HG03558 (cell line): ENCODE measurements at regions not wholly inside any gene's neighbourhood (a gene's known extent, or its start where the extent isn't known, plus 50 kb on each side); places are given as distances from the start of the nearest gene placed in this dataset.

Source experiments
- ATAC-seq: cut with Tn5 transposase; IDR thresholded peaks from one replicate; pipeline ENCODE4 v1.9.1; 2021; ENCODE audit warnings: moderate number of reproducible peaks; ENCODE audit not compliant: unreplicated experiment; ENCODE audit errors: extremely low read depth

GRCh38 chr4:104758574-104758973, 263.9 kb upstream of the CXXC4 start:
- ATAC-seq = no peak

DNA sequence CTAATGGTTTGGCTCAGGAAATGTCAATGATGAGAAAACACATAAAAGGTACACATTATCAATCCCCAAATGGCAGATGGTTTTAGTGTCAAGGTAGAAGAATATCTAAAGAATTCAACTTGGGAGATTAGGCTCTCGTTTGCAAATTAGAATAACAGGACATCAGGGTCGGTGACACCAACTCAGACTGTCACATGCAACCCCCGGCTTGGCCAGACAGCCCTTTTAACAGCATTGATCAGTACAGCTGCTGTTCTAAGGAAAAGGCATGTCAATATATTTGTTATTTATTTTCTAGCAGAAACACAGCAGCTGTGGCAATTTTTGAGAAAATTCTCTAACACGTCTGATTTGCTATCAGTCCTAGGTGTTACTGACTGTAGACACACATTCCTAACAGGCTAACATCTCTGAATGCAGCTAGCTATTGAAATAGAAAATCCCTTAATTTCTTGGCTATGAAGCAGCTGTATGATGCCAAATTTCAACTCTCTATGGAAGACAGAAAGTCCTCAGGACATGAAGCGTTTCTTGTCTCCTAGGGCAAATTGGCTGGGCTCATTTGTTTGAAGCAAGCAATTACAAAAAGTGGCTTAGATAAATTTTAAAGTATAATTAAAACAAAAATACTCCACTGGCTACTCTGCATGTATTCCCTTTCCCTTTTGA, 269.0 kb upstream of the CXXC4 start:
- no peak for ATAC-seq

DNA sequence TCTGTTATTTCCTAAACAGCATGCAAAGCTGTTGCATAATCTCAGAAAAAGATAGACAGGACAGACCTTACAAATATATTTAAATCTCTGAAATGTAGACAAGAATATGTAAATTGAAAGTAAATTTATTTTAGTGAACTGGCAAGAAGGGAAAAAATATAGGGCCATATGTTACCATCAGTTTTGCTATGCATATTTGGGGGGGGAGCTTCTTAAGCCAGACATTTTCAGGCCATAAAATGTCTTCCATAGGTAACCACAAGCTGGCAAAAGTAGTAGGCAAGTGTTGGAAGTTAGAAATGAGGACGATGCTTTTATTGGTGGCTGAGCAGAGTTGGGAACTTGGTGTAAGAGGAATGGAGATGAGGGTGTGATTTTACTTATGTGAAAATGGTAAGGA, 272.0 kb upstream of the CXXC4 start:
- no peak for ATAC-seq

DNA sequence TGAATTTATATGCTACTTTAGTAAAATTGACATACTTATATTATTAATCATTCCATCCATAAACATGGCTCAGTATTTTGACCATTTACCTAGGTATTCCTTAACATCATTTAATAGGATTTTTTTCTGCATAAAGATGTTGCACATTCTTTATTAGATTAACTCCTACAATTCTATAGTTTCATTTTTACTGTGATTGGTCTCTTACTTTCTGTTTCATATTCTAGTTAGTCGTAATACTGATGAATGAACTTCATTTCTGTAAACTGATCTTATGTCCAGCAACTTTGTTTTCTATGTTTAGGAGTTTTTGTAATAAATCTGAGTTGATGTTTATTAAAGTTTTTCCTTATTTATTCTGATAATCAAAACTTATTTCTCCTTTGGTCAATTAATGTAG, 278.2 kb upstream of the CXXC4 start:
- ATAC-seq = peak; percentile 73

DNA sequence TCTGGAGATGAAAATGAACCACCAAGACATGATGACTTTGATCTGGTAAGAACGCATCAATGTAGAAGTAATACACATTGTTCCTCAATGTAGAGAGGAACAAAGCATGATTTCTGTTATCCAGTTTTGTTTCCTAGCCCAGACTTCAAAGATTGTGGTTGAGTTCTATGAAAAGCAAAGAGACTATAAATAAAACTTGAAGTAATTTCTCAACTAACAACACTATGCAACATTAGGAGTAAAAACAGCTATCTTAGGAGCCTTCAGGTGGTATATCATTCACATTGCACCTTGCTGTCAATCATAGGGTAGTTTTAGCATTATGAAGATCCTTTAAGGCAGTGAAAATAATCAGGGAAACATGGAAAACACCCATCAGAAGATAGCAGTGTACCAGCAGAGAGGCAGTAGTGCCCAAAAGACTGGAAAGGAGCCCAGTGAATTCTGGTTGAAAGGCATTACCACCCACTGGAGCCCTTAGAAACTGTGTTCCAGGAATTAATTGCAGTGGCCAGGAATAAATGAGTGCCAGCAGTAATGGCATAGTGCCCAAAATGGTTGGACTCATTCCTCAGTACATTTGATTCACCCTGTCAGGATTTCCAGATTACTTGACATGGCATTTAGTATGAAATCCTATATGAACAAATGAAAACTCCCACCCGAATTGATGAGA, 300.7 kb upstream of the CXXC4 start:
- no peak for ATAC-seq

DNA sequence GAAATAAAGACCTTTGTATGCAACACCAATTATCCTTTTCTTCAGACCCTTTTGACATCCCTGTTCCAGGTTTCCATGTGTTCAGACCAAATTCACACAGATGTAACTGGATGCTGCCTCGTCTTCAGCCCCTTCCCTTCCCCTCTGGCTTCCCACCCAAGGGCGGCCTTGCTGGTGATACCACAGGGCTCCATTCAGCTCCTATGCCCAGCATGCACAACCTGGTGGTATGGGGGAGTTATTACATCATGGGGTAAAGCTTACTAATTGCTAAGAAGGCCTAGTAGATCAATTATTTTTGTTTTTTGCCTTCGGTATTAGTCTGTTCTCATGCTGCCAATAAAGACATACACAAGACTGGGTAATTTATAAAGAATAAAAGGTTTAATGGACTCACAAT, 317.0 kb upstream of the CXXC4 start:
- ATAC-seq = no peak

- no peak for ATAC-seq
Measured at GRCh38 chr4:104815665-104816064, 321.0 kb upstream of the CXXC4 start.

GRCh38 chr4:104818579-104818978, 323.9 kb upstream of the CXXC4 start:
- no peak for ATAC-seq

- ATAC-seq = no peak
Measured at GRCh38 chr4:104826171-104826570, 320.5 kb upstream of the TET2 start.

- no peak for ATAC-seq
Measured at GRCh38 chr4:104829761-104830160, 316.9 kb upstream of the TET2 start.

DNA sequence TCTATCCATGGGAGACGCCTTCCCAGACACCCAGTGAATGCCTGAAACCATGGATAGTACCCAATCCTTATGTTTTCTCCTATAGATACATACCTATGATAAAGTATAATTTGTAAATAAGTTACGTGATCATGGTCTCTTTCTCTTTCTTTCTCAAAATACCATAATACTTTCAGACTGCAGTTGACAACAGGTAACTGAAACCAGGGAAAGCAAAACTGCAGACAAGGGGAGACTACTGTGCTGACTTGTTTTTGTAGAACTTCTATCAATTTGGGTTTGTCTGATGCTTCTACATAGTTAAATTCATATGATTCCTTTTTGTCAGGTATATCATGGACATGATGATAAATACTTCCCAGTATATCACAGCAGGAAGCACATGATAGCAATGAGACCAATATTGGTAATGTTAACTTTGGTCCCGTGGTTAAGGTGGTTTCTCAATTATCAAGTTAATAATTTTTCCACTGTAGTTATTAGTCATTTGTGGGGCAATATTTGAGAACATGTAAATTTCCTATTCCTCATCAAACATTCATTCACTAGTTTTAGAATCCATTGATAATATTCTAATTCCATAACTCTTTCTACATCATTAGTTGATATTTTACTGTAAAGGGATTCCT, 298.0 kb upstream of the TET2 start:
- ATAC-seq = no peak

DNA sequence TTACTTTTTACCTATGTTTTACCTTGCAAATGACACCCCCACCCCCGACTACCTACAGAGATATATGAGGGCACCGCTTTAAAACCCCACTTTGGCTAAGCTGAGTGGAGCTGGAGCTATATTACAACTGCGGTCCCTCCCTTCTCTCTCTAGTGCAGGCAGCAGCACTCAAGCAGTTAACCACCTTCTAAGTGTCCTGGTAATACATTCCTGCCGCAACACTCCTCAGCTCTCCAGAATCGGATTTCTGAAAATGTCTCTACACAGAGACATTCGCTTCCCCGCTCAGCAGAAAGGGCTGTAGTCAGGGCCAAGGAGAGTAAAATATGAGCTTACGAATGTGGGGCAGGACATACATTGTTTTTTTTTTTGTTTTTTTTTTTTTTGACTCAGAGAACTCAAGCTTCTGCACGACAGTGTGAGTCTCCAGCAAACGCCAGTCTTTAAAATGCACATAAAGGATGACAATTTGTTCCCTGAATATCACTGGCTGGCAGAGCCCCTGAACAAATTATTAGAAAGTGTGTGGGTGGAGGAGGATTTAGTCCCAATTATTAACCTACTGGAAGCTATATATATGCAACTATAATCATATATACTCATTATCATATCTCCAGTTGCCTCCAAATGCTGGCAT, 287.0 kb upstream of the TET2 start:
- no peak for ATAC-seq

- ATAC-seq = peak; percentile 91
Measured at GRCh38 chr4:104860238-104861123, 286.2 kb upstream of the TET2 start.

DNA sequence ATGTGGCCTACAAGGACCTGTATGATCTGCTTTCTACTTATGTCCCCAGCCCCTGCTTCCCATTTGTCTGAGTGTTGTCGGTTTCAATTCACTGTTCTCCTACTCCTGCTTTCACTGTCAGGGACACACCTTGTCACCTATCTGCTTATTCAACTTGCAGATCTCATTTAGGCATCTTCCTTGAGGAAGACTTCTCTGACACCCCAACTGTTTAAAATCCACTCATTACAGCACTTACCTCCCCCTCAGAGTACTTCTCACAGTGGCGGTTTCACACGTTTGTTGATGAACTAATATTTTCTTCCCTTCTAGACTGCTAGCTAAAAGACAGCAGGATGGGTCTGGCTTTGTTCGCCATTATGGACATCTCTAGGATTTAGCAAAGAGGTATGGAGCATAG, 279.9 kb upstream of the TET2 start:
- no peak for ATAC-seq

DNA sequence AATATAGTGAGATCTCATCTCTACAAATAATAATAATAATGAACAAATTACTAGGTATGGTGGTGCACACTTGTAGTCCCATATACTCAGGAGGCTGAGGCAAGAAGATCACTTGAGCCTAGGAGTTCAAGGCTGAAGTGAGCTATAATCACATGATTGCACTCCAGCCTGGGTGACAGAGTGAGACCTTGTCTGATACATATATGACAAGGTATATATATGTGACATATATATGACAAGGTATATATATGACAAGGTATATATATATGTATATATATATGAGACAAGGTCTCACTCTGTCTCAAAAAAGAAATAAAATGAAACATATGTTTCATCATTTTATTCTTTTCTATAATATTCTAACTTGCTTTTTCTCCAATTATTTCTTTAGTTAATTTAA, 278.1 kb upstream of the TET2 start:
- ATAC-seq = peak; percentile 6

DNA sequence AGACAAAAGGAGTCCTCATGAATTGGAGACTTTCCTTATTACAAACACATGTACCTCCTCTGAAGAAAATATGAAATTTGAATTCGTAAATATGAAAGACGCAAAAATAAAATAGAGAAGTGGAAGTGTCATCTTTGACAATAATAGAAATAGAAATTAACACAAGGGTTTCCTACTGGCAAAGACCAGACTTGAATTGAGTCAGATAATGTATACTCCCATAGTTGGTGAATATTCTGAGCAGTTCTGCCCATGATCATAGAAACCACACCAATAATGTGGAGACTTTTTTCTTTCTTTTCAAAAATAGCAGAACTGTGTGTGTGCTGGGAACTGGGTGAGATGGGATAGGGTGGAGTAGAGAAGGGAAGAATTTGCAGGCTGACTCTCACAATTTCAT, 277.7 kb upstream of the TET2 start:
- ATAC-seq = peak; percentile 96

- ATAC-seq = no peak
Measured at GRCh38 chr4:104869831-104870230, 276.8 kb upstream of the TET2 start.

DNA sequence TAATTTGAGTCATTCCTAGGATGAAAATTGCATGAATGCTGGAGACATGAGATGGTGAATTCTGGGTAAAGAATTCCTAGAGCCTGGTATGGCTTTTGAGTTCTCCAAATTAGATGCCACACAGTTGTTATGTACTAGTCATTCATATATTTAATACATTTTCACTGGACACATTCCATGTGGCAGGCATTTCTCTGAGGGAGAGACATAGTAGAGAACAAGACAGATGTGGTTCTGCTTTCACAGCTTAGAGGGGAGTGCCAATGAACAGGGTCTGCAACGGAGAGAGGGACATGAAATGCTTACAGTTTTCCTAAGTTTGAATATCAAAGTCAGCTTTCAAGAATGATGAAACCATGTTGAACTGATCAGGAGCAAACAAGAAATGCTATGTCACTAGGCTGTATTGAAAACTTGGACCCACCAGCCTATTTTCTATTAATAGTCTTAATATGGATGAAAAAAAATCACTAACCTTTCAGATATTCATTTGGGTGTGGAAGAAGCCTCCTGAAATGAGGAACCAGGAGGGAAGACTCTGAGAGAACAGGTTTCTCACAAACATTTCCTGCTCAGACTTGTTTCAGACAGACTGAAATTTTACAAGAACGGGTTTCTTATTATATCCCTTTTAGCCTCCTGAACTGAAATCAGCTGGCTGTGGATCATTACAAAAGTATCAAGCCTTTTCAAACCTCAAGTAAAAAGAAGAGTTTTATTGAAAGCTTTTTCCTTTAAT, 276.0 kb upstream of the TET2 start:
- no peak for ATAC-seq

DNA sequence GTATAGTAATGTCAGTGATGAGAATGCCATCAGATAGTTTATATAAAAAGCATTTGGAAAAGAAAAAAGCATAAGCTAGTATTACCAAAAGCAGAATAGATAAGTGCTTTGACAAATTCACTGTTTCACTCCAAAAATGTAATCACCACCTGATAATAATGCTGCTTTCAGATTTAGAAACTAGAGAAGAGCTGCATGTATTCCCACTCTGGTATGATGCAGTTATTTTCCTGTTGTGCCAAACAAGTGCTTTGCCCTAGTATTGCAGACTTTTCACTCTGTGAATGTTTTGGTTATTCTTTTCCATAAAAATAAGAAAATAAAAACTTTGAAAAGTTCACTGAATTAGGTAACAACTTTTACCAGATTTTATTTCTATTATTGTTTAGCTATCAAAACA, 267.7 kb upstream of the TET2 start:
- ATAC-seq = no peak

GRCh38 chr4:104879367-104879766, 267.3 kb upstream of the TET2 start:
- ATAC-seq = no peak
